GM06990 (cell line): ENCODE measurements at regions not wholly inside any gene's neighbourhood (a gene's known extent, or its start where the extent isn't known, plus 50 kb on each side); places are given as distances from the start of the nearest gene placed in this dataset.

Source experiments
- DNase-seq: peaks from one replicate; pipeline ENCODE4 v3.0.0-alpha.2; 2011; ENCODE audit not compliant: insufficient read length; ENCODE audit errors: extremely low read depth
- H3K27me3 ChIP-seq: replicated peaks from 2 replicates; pipeline ENCODE4 v1.6.0; 2011; ENCODE audit warnings: low read length; ENCODE audit not compliant: control insufficient read depth, insufficient read depth
- H3K36me3 ChIP-seq: 2 replicates; pipeline ENCODE4 v1.5.1; 2011; ENCODE audit warnings: low read length; ENCODE audit not compliant: control insufficient read depth, insufficient read depth
- H3K4me3 ChIP-seq: replicated peaks from 2 replicates; pipeline ENCODE4 v1.5.1; 2011; ENCODE audit warnings: low read depth, mild to moderate bottlenecking, control low read depth, low read length
- CTCF ChIP-seq: IDR thresholded peaks from 2 replicates; pipeline ENCODE4 v1.5.1; 2011; ENCODE audit warnings: low read length, control low read depth, mild to moderate bottlenecking, inconsistent platforms; ENCODE audit not compliant: insufficient read depth, poor library complexity, severe bottlenecking

DNA sequence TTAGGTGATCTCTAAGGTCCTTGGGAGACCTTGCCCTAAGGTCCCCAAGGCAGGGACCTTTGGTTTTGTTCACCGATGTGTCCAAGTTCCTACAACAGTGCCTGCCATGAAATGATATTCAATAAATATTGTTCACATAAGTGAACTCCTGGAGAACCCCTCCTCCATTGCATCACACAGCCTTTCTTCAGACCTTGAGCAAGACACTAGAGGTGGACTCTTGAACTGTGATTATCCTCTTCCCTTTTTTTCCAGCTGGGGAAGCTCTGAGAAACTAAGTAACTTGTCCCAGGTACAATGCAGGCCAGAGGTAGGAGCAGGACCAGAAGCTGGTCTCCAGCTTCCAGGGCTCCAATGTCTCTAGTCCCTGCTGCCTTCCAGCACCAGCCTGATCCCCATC, 76.6 kb upstream of the LMO1 start:
- no peak for DNase-seq
- Histone ChIP-seq H3K36me3 (no peaks in the 10 kb centered on the region), H3K4me3 (no peak overlapping the region), H3K27me3 (no peaks in the 10 kb centered on the region)
- no peak for TF ChIP-seq CTCF

- H3K4me3 ChIP-seq: no peak overlapping the region
- no peaks in the 10 kb centered on the region for H3K27me3 ChIP-seq
- no peak for DNase-seq
- H3K36me3 ChIP-seq: no peaks in the 10 kb centered on the region
- TF ChIP-seq CTCF: no peak
Measured at GRCh38 chr11:8339592-8340022, 75.9 kb upstream of the LMO1 start.

- DNase-seq: no peak
- peak; percentile 93 for TF ChIP-seq CTCF
Measured at GRCh38 chr11:8338138-8338537, 74.5 kb upstream of the LMO1 start.

GRCh38 chr11:8337130-8337795, 73.6 kb upstream of the LMO1 start:
- Histone ChIP-seq H3K27me3 (no peaks in the 10 kb centered on the region), H3K4me3 (no peak overlapping the region), H3K36me3 (no peaks in the 10 kb centered on the region)
- no peak for DNase-seq
- TF ChIP-seq CTCF: no peak

More at GRCh38 chr11:8338138-8338537, 74.5 kb upstream of the LMO1 start:
- Histone ChIP-seq H3K4me3 (no peak overlapping the region), H3K27me3 (no peaks in the 10 kb centered on the region), H3K36me3 (no peaks in the 10 kb centered on the region)

DNA sequence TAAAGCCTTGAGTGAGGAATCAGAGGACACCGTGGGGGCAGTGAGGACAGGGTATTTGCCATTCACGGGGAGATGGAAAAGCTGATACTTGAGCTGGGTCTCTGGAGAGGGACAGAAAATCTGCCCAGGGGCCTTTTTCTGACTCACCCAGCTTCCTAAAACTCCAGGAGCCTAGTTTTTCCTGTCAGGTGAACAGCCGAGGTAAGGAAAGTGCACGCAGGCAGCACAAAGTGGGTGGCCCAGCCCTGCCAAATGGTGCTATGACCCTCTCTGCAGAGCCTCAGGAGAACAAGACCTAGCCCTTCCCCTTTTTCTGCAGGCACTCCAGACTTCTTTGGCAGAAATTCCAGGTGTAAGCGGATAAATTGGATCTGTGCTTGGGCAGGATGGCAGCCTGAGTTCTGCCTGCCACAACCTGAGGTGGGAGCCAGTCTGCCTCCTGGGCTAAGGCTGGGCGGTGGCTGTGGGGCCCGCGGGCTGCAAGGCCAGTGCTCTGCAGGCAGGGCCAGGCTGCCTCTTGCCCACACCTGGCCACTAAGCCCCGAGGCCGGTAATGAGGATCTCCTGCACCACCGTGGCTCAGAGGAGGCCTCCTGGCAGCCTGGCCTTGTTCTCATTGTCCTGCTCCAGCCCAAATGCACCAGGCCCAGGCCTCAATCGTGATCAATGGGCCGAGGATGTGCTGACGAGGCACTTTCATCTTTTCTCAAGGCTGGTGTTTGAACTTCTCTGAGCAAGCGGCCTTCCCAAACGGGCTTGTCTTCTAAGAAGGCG, 72.9 kb upstream of the LMO1 start:
- no peak for TF ChIP-seq CTCF
- DNase-seq: no peak
- H3K27me3 ChIP-seq: no peaks in the 10 kb centered on the region
- no peaks in the 10 kb centered on the region for H3K36me3 ChIP-seq
- no peak overlapping the region for H3K4me3 ChIP-seq
